ENCODE measurements at regions not wholly inside any gene's neighbourhood (a gene's known extent, or its start where the extent isn't known, plus 50 kb on each side); places are given as distances from the start of the nearest gene placed in this dataset.

GRCh38 chr2:128809880-128810279 lies 491.2 kb upstream of the HS6ST1 start:
- POLR2A ChIA-PET: no interaction called here
- intact Hi-C loops (cut with micrococcal nuclease): no loop called here

More at GRCh38 chr2:128809880-128810279, 491.2 kb upstream of the HS6ST1 start:
- Histone ChIP-seq H3K27me3 (ENCODE audit: control insufficient read depth in 2 of 2, insufficient read depth in 2 of 2, low read length in 2 of 2) (no peaks in the 10 kb centered on the region), H4K20me1 (replicated peaks; ENCODE audit: control insufficient read depth, extremely low read depth, insufficient read depth, low read length) (no peaks in the 10 kb centered on the region), H3K36me3 (ENCODE audit: control insufficient read depth in 2 of 2, extremely low read depth in 1 of 2, insufficient read depth in 2 of 2, low read length in 2 of 2) (no peaks in the 10 kb centered on the region), H3K4me1 (ENCODE audit: control insufficient read depth, extremely low read depth, insufficient read depth, low read length) (no peaks in the 10 kb centered on the region), H3K4me3 (replicated peaks in 1 of 3; ENCODE audit: insufficient read depth in 1 of 3, low read depth in 1 of 3, low read length in 3 of 3) (no peak overlapping the region), H3K9me1 (replicated peaks; ENCODE audit: control insufficient read depth, extremely low read depth, insufficient read depth, low read length) (no peaks in the 10 kb centered on the region), H3K9me3 (replicated peaks; ENCODE audit: control insufficient read depth, insufficient read depth, low read length) (peaks cover 4% of the 10 kb centered on the region), H3K9ac (replicated peaks; ENCODE audit: extremely low read depth, insufficient read depth, low read length) (no peak overlapping the region), H3K4me2 (ENCODE audit: insufficient read depth, low read length) (no peak overlapping the region), H3K79me2 (ENCODE audit: control insufficient read depth, insufficient read depth, low read length) (no peaks in the 10 kb centered on the region), H2AFZ (ENCODE audit: low read depth, low read length) (no peak overlapping the region), H3K27ac (ENCODE audit: insufficient read depth, low read depth, low read length) (no peak overlapping the region)
- BruUV-seq (replicated peaks): no TSS peak
- TF ChIP-seq MYC (IDR thresholded peaks at IDR 0.05; ENCODE audit: low read depth, low read length): no peak
- no peak for TF ChIP-seq JUN (IDR thresholded peaks at IDR 0.05; ENCODE audit: borderline replicate concordance, insufficient read depth, insufficient read length, low read depth)
- TF ChIP-seq MAX (IDR thresholded peaks at IDR 0.05; ENCODE audit: insufficient read depth, insufficient read length): no peak
- no peak for TF ChIP-seq POLR2A (IDR thresholded peaks at IDR 0.05; ENCODE audit: low read depth, low read length)
- no peak for TF ChIP-seq CTCF (IDR thresholded peaks at IDR 0.05; ENCODE audit: extremely low read depth in 1 of 2, insufficient read depth in 1 of 2, low read depth in 1 of 2, low read length in 2 of 2)
- TF ChIP-seq EZH2 (IDR thresholded peaks at IDR 0.05; ENCODE audit: borderline replicate concordance, low read depth, low read length, severe bottlenecking): no peak
- TF ChIP-seq GATA2 (IDR thresholded peaks at IDR 0.05; ENCODE audit: insufficient read depth, insufficient read length, low read depth, low read length): no peak
- TF ChIP-seq POLR2AphosphoS5 (IDR thresholded peaks at IDR 0.05; ENCODE audit: insufficient read depth, low read depth, low read length): no peak
- no peak for TF ChIP-seq FOS (IDR thresholded peaks at IDR 0.05; ENCODE audit: borderline replicate concordance, insufficient read depth, low read length)
- CTCF ChIA-PET: no interaction called here
- no peak for FAIRE-seq
- dilution Hi-C loops (cut with MboI; ENCODE audit: extremely low pct_ligation_motif_present, low sequenced_read_pairs): no loop called here
- DNase-seq (ENCODE audit: low read depth, low spot score): no peak
